ENCODE measurements at regions not wholly inside any gene's neighbourhood (a gene's known extent, or its start where the extent isn't known, plus 50 kb on each side); places are given as distances from the start of the nearest gene placed in this dataset.
A peak's percentile ranks its signal among the peaks of the same experiment; 100 is the strongest.

DNA sequence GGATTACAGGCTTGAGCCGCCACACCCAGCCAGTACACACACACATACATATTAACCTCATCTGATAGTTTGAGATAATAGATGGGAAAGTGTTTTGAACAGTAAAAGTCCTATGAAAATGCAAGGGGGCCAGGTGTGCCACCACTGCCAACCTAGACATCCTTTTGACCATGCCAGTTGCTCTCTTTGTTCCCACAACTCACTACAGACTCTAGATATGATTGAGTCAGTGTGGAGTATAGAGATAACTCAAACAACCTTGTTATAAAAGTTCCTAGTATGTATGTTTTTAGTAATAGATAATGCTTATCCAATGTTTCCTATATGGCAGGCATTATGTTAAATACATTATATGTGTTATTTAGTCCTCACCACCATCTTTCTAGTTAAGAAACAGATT, 72.7 kb upstream of the JAK1 start:
- no peaks in the 10 kb centered on the region for H3K9me3 ChIP-seq (ENCODE audit: control insufficient read depth, low read length)
- DNase-seq (no peak), ATAC-seq (ENCODE audit: low FRiP score) (no peak)
- peaks cover 0 to 3% of the 10 kb centered on the region in 2 donors for H3K36me3 ChIP-seq (ENCODE audit: control insufficient read depth in 1 of 2, insufficient read depth in 2 of 2, low read length in 1 of 2)
- peaks cover 0 to 3% of the 10 kb centered on the region in 2 donors for H3K4me1 ChIP-seq (ENCODE audit: control insufficient read depth in 1 of 2, insufficient read depth in 2 of 2, low read length in 2 of 2)
- whole genome bisulfite sequencing, 2 donors = 98 to 100% methylated on average over 1 of the region's 1 CpG
- intact Hi-C loops (cut with DNase I) = no loop called here
- H3K4me3 ChIP-seq (ENCODE audit: low read length in 2 of 2) = no peak overlapping the region
- H3K27me3 ChIP-seq (ENCODE audit: control insufficient read depth in 1 of 2, insufficient read depth in 2 of 2, low read length in 1 of 2) = no peaks in the 10 kb centered on the region
- no peak overlapping the region for H3K27ac ChIP-seq (ENCODE audit: low read depth in 1 of 2, low read length in 2 of 2)

DNA sequence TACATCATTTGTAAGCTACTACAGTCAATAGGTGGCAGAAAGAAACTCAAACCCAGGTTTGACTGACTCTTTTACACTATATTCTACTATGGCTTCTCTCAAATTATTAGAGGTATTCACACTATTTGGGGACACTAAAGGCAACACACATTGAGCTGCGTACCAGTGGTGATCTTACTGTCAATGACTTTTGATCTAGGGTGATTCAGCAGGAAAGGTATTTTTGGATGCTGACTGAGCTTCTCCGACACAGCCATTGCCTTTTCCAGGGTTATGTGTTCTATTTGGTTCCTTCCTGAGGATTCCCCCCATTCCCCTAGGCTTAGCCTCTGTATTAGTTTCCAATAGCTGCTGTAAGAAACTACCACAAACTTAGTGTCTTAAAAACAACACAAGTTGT, 73.2 kb upstream of the JAK1 start:
- H3K4me3 ChIP-seq (ENCODE audit: low read length in 2 of 2) = no peak overlapping the region
- peaks cover 0 to 3% of the 10 kb centered on the region in 2 donors for H3K36me3 ChIP-seq (ENCODE audit: control insufficient read depth in 1 of 2, insufficient read depth in 2 of 2, low read length in 1 of 2)
- 86 to 93% methylated on average over 2 of the region's 2 CpGs for WGBS, 2 donors
- H3K9me3 ChIP-seq (ENCODE audit: control insufficient read depth, low read length) = no peaks in the 10 kb centered on the region
- H3K4me1 ChIP-seq (ENCODE audit: control insufficient read depth in 1 of 2, insufficient read depth in 2 of 2, low read length in 2 of 2) = peaks cover 0 to 3% of the 10 kb centered on the region in 2 donors
- H3K27ac ChIP-seq (ENCODE audit: low read depth in 1 of 2, low read length in 2 of 2) = no peak overlapping the region
- DNase-seq = no peak
- ATAC-seq (ENCODE audit: low FRiP score) = no peak
- H3K27me3 ChIP-seq (ENCODE audit: control insufficient read depth in 1 of 2, insufficient read depth in 2 of 2, low read length in 1 of 2) = no peaks in the 10 kb centered on the region
- intact Hi-C loops (cut with DNase I) = no loop called here

DNA sequence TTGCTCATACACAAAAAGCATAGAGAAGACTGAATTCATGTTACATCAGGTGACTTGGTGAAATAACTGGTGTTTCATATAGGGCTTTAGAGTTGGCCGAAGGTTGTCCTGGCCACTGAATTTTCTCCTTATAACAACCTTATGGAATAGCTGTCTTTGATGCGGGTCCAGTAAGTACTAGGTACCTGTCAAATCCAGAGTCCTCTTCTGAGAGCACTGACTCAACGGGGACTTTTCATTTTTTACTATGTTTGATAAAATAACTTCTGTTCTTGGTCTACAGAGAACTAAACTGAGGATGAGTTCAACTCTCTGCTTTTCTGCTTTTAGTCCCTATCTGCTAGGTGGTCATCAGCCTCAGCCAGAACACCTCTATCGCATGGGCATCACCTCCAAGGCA, 76.1 kb upstream of the JAK1 start:
- Histone ChIP-seq H3K27me3 (ENCODE audit: control insufficient read depth in 1 of 2, insufficient read depth in 2 of 2, low read length in 1 of 2) (no peaks in the 10 kb centered on the region), H3K27ac (ENCODE audit: low read depth in 1 of 2, low read length in 2 of 2) (no peak overlapping the region), H3K4me3 (ENCODE audit: low read length in 2 of 2) (no peak overlapping the region), H3K9me3 (ENCODE audit: control insufficient read depth, low read length) (no peaks in the 10 kb centered on the region), H3K36me3 (ENCODE audit: control insufficient read depth in 1 of 2, insufficient read depth in 2 of 2, low read length in 1 of 2) (no peaks in the 10 kb centered on the region), H3K4me1 (ENCODE audit: control insufficient read depth in 1 of 2, insufficient read depth in 2 of 2, low read length in 2 of 2) (peaks cover 0 to 6% of the 10 kb centered on the region in 2 donors)
- WGBS, 2 donors = 95 to 96% methylated on average over 4 of the region's 4 CpGs
- ATAC-seq (ENCODE audit: low FRiP score) (no peak), DNase-seq (no peak)
- intact Hi-C loops (cut with DNase I) = no loop called here

DNA sequence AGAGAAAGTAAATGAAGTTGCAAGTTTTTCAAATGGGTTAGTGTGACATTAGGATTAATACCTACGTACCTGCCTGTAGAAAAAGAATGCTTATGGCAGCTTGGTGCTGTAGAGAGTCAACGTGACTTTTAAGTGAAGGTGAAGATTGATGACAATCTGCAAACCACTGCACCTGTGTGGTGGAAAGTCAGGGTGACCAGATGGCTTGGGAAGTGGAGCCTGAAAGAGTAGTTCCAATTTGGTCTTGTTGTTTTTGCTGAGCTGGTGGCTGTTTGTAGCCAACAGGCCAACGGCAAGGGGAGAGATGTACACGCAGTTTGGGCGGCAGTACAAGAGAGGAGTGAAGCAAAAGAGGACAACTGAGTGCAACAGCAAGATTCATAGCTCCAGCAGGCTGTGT, 78.1 kb upstream of the JAK1 start:
- intact Hi-C loops (cut with DNase I) = no loop called here
- Histone ChIP-seq H3K9me3 (ENCODE audit: control insufficient read depth, low read length) (no peaks in the 10 kb centered on the region), H3K36me3 (ENCODE audit: control insufficient read depth in 1 of 2, insufficient read depth in 2 of 2, low read length in 1 of 2) (no peaks in the 10 kb centered on the region), H3K27ac (ENCODE audit: low read depth in 1 of 2, low read length in 2 of 2) (no peak overlapping the region), H3K4me3 (ENCODE audit: low read length in 2 of 2) (no peak overlapping the region), H3K4me1 (ENCODE audit: control insufficient read depth in 1 of 2, insufficient read depth in 2 of 2, low read length in 2 of 2) (peaks cover 0 to 6% of the 10 kb centered on the region in 2 donors), H3K27me3 (ENCODE audit: control insufficient read depth in 1 of 2, insufficient read depth in 2 of 2, low read length in 1 of 2) (no peaks in the 10 kb centered on the region)
- no peak for DNase-seq
- ATAC-seq (ENCODE audit: low FRiP score) = no peak
- WGBS, 2 donors = 74 to 79% methylated on average over 5 of the region's 5 CpGs

DNA sequence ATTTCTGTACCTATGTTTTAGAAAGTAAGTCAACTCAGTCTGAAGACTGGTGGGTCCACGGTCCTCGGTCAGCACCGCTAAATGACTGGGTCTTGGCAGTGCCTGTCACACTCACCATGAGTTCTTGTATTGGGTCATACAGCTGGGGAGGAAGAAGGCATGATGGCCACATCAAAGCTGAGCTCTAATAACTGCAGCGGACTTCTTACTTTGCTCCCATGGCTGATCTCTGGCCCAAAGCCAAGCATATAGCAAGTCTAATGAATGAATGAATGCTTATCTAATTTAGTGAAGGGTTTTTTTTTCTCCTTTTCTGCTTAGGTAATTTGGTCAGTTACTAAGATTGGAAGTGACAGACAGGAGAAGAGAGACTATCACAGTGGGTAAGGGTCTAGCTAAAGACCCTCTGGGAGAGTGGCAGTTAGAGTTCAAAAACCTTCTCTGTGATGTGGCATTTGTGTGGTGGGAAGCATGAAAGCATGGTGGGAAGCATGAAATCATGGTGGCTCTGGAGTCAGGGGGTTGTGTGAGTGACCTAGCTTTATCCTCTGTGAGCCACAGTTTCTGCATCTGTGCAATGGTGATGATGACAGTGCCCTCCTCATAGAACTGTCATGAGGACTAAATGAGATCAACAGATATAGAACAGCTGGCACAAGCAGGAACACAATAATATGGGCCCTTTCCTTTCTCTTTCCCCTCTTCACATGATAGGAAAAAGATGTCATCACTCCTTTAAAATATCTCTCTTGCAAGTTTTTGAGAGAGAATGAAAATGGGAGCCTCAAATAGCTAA, 78.9 kb upstream of the JAK1 start:
- 93 to 94% methylated on average over 4 of the region's 4 CpGs for WGBS, 2 donors

DNA sequence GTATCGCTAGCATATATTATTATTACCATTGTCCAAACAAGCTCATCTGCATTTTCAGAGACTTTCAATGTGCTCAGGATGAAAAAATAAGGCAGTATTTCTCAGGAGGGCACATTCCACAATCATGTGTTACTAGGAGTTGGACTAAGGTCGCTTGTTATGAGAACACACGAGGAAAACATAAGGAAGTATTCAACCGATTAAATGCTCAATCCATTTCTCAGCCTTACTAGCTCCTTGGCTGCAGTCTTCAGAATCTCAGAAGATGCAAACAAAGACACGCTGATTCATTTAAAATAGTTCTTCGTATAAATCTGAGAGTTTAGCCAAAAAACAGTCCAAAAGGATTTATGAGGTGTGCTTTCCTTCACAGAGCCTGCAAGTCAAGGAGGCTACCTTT, 82.0 kb upstream of the JAK1 start:
- H3K4me1 ChIP-seq (ENCODE audit: control insufficient read depth in 1 of 2, insufficient read depth in 2 of 2, low read length in 2 of 2) = peaks cover 0 to 3% of the 10 kb centered on the region in 2 donors
- WGBS, 2 donors = 19 to 35% methylated on average over 6 of the region's 6 CpGs
- H3K4me3 ChIP-seq (ENCODE audit: low read length in 2 of 2) = no peak overlapping the region
- H3K9me3 ChIP-seq (ENCODE audit: control insufficient read depth, low read length) = no peaks in the 10 kb centered on the region
- no peaks in the 10 kb centered on the region for H3K36me3 ChIP-seq (ENCODE audit: control insufficient read depth in 1 of 2, insufficient read depth in 2 of 2, low read length in 1 of 2)
- intact Hi-C loops (cut with DNase I) = no loop called here
- no peaks in the 10 kb centered on the region for H3K27me3 ChIP-seq (ENCODE audit: control insufficient read depth in 1 of 2, insufficient read depth in 2 of 2, low read length in 1 of 2)
- no peak for DNase-seq
- no peak overlapping the region for H3K27ac ChIP-seq (ENCODE audit: low read depth in 1 of 2, low read length in 2 of 2)
- ATAC-seq (ENCODE audit: low FRiP score) = no peak

More for the DNA sequence above, 78.9 kb upstream of the JAK1 start:
- no peak for ATAC-seq (ENCODE audit: low FRiP score)
- no peaks in the 10 kb centered on the region for H3K36me3 ChIP-seq (ENCODE audit: control insufficient read depth in 1 of 2, insufficient read depth in 2 of 2, low read length in 1 of 2)
- DNase-seq = no peak
- no peaks in the 10 kb centered on the region for H3K27me3 ChIP-seq (ENCODE audit: control insufficient read depth in 1 of 2, insufficient read depth in 2 of 2, low read length in 1 of 2)
- peaks cover 0 to 6% of the 10 kb centered on the region in 2 donors for H3K4me1 ChIP-seq (ENCODE audit: control insufficient read depth in 1 of 2, insufficient read depth in 2 of 2, low read length in 2 of 2)
- H3K27ac ChIP-seq (ENCODE audit: low read depth in 1 of 2, low read length in 2 of 2) = no peak overlapping the region
- H3K9me3 ChIP-seq (ENCODE audit: control insufficient read depth, low read length) = no peaks in the 10 kb centered on the region
- H3K4me3 ChIP-seq (ENCODE audit: low read length in 2 of 2) = no peak overlapping the region
- intact Hi-C loops (cut with DNase I) = no loop called here

DNA sequence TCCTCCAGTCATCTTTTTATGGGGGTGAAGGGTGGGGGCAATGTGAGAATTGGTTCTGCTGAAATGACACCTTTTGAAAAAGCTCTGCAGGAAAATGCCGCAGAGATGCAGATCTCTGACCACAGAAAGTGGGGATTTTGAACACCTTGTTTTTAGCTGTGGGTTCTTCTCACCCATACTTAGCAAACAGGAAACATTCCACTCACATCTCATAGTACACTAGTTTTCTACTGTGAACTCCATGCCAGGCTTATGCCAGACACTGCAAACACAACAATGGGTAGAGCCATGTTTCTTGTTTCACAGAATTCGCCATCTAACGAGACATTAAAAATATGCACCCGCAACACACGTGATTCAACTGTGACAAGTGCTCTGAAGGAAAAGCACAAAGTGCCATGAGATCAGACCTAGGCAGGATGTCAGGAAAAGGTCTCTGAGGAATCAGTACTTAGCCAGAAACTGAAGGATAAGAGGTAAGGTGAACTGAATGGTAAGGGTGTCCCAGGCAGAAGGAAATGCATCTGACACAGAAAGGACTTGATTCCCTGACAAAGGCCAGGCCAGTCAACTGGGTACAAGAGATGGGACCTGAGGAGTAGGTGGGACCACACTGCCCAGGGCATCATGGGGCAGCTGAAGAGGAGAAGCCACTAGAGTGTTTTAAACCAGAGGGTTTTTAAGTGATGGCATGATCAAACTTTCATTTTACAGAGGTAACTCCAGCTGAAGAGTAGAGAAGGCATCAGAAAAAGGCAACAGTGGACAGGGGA, 83.8 kb upstream of the JAK1 start:
- DNase-seq (no peak), ATAC-seq (ENCODE audit: low FRiP score) (no peak)
- Histone ChIP-seq H3K4me3 (ENCODE audit: low read length in 2 of 2) (no peak overlapping the region), H3K27me3 (ENCODE audit: control insufficient read depth in 1 of 2, insufficient read depth in 2 of 2, low read length in 1 of 2) (no peaks in the 10 kb centered on the region), H3K36me3 (ENCODE audit: control insufficient read depth in 1 of 2, insufficient read depth in 2 of 2, low read length in 1 of 2) (no peaks in the 10 kb centered on the region), H3K4me1 (ENCODE audit: control insufficient read depth in 1 of 2, insufficient read depth in 2 of 2, low read length in 2 of 2) (peaks cover 0 to 3% of the 10 kb centered on the region in 2 donors), H3K9me3 (ENCODE audit: control insufficient read depth, low read length) (no peaks in the 10 kb centered on the region), H3K27ac (ENCODE audit: low read depth in 1 of 2, low read length in 2 of 2) (peak overlapping the region in 1 of 2 donors; percentile 3)
- intact Hi-C loops (cut with DNase I) = no loop called here
- 75 to 77% methylated on average over 5 of the region's 5 CpGs for WGBS, 2 donors

DNA sequence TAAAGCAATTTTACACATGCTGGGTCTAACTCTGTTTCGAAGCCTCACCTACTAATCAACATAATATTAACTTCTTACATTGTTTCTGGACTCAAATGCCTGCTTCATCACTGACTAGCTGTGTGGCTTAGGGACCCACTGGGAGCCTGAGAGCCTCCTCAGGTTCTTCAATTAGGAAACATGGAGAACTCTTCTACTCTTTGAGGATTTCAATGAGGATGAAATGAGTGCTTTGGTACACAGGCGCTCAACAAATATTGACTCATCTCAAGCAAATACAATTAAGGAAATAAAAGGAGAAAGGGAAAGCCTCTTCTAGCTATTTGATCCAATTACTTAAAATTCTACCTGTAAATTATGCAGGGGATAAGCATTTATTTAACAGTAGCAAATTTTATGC, 84.4 kb upstream of the JAK1 start:
- intact Hi-C loops (cut with DNase I) = no loop called here
- peaks cover 0 to 3% of the 10 kb centered on the region in 2 donors for H3K4me1 ChIP-seq (ENCODE audit: control insufficient read depth in 1 of 2, insufficient read depth in 2 of 2, low read length in 2 of 2)
- DNase-seq (no peak), ATAC-seq (ENCODE audit: low FRiP score) (no peak)
- no peaks in the 10 kb centered on the region for H3K9me3 ChIP-seq (ENCODE audit: control insufficient read depth, low read length)
- H3K27ac ChIP-seq (ENCODE audit: low read depth in 1 of 2, low read length in 2 of 2) = no peak overlapping the region
- peaks cover 0 to 2% of the 10 kb centered on the region in 2 donors for H3K36me3 ChIP-seq (ENCODE audit: control insufficient read depth in 1 of 2, insufficient read depth in 2 of 2, low read length in 1 of 2)
- 96 to 98% methylated on average over 2 of the region's 2 CpGs for WGBS, 2 donors
- H3K4me3 ChIP-seq (ENCODE audit: low read length in 2 of 2) = no peak overlapping the region
- H3K27me3 ChIP-seq (ENCODE audit: control insufficient read depth in 1 of 2, insufficient read depth in 2 of 2, low read length in 1 of 2) = no peaks in the 10 kb centered on the region

DNA sequence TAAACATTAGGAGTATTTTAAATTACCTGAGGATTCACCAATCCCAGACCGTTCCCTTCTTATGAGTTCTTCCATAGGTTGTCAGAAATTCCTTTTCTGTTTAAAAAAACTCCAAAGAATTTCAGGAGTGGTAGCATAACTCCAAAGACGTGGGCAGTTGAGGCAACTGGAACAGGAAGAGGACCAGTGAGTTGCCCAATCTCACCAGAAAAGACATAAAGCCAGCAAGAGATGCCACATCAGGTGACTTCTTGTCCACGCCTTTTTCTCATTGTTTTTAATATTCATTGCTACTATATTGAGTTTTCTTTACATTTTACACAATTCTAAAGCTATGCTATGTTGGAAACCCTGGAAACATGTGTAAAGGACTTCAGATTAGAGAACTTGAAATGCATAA, 88.1 kb upstream of the JAK1 start:
- no peak overlapping the region for H3K27ac ChIP-seq (ENCODE audit: low read depth in 1 of 2, low read length in 2 of 2)
- intact Hi-C loops (cut with DNase I) = no loop called here
- no peak overlapping the region for H3K4me3 ChIP-seq (ENCODE audit: low read length in 2 of 2)
- no peaks in the 10 kb centered on the region for H3K9me3 ChIP-seq (ENCODE audit: control insufficient read depth, low read length)
- 76 to 84% methylated on average over 3 of the region's 3 CpGs for WGBS, 2 donors
- DNase-seq = no peak
- ATAC-seq (ENCODE audit: low FRiP score) = no peak
- peaks cover 0 to 11% of the 10 kb centered on the region in 2 donors for H3K36me3 ChIP-seq (ENCODE audit: control insufficient read depth in 1 of 2, insufficient read depth in 2 of 2, low read length in 1 of 2)
- H3K4me1 ChIP-seq (ENCODE audit: control insufficient read depth in 1 of 2, insufficient read depth in 2 of 2, low read length in 2 of 2) = no peaks in the 10 kb centered on the region
- H3K27me3 ChIP-seq (ENCODE audit: control insufficient read depth in 1 of 2, insufficient read depth in 2 of 2, low read length in 1 of 2) = no peaks in the 10 kb centered on the region
